OCI-LY1 (cell line): ENCODE measurements at regions not wholly inside any gene's neighbourhood (a gene's known extent, or its start where the extent isn't known, plus 50 kb on each side); places are given as distances from the start of the nearest gene placed in this dataset.

Source experiments
- H2AFZ ChIP-seq: fragments of 200-600 bp; sonication (generic), shearing (Covaris generic); 2 replicates; pipeline ENCODE4 v1.6.0; 2014; ENCODE audit warnings: antibody characterized with exemption, mild to moderate bottlenecking, low read length
- H3F3A ChIP-seq: fragments of 200-600 bp; sonication (generic), shearing (Covaris generic); 2 replicates; pipeline ENCODE4 v1.6.0; 2014; ENCODE audit warnings: mild to moderate bottlenecking, antibody characterized with exemption, low read length, moderate library complexity; ENCODE audit not compliant: insufficient read depth
- H3K27ac ChIP-seq: fragments of 200-600 bp; sonication (generic); 2 replicates; pipeline ENCODE4 v1.5.1; 2014; ENCODE audit warnings: low read length, mixed run types, mild to moderate bottlenecking, low read depth; ENCODE audit not compliant: poor library complexity, severe bottlenecking
- H3K27me3 ChIP-seq: fragments of 200-600 bp; sonication (generic); 2 replicates; pipeline ENCODE4 v1.6.0; 2014; ENCODE audit warnings: antibody characterized with exemption, mild to moderate bottlenecking, low read length, moderate library complexity; ENCODE audit not compliant: insufficient read depth
- H3K36me3 ChIP-seq: fragments of 200-600 bp; sonication (generic); 2 replicates; pipeline ENCODE4 v1.6.1; 2014; ENCODE audit warnings: mild to moderate bottlenecking, antibody characterized with exemption, low read length, moderate library complexity, mixed read lengths; ENCODE audit not compliant: insufficient read depth
- H3K4me1 ChIP-seq: fragments of 200-600 bp; sonication (generic); 2 replicates; pipeline ENCODE4 v1.5.1; 2014; ENCODE audit warnings: mild to moderate bottlenecking, low read length, moderate library complexity; ENCODE audit not compliant: insufficient read depth, severe bottlenecking
- H3K4me2 ChIP-seq: fragments of 200-600 bp; sonication (generic), shearing (Covaris generic); 2 replicates; pipeline ENCODE4 v1.6.1; 2014; ENCODE audit warnings: low read length
- H3K4me3 ChIP-seq: fragments of 200-600 bp; sonication (generic); 2 replicates; pipeline ENCODE4 v1.5.1; 2014; ENCODE audit warnings: low read length, low read depth, mild to moderate bottlenecking, mixed read lengths; ENCODE audit not compliant: poor library complexity, severe bottlenecking
- H3K79me2 ChIP-seq: fragments of 200-600 bp; shearing (Covaris generic); 2 replicates; pipeline ENCODE4 v1.6.1; 2016; ENCODE audit warnings: mixed run types, low read length, mixed read lengths; ENCODE audit not compliant: insufficient read depth
- H3K9ac ChIP-seq: fragments of 200-600 bp; sonication (generic), shearing (Covaris generic); 2 replicates; pipeline ENCODE4 v1.6.1; 2014; ENCODE audit warnings: mild to moderate bottlenecking, low read length, mixed read lengths
- H3K9me2 ChIP-seq: fragments of 200-600 bp; sonication (generic), shearing (Covaris generic); 2 replicates; pipeline ENCODE4 v1.6.1; 2014; ENCODE audit warnings: low read depth, mild to moderate bottlenecking, low read length, mixed read lengths
- H3K9me3 ChIP-seq: fragments of 200-600 bp; shearing (Covaris generic); 2 replicates; pipeline ENCODE4 v1.6.1; 2014; ENCODE audit warnings: low read length, mixed read lengths
- H4K20me1 ChIP-seq: fragments of 200-600 bp; sonication (generic), shearing (Covaris generic); 2 replicates; pipeline ENCODE4 v1.6.0; 2016; ENCODE audit warnings: mild to moderate bottlenecking, low read length; ENCODE audit not compliant: insufficient read depth
- EZH2 ChIP-seq: fragments of 200-600 bp; sonication (generic), shearing (Covaris generic); IDR thresholded peaks from 2 replicates; pipeline ENCODE4 v1.8.0; 2017; ENCODE audit warnings: borderline replicate concordance, mixed run types, mild to moderate bottlenecking, antibody characterized with exemption, low read length, moderate library complexity, mixed read lengths
- TF ChIP-seq, protein P1 (sequence below): fragments of 200-600 bp; sonication (generic), shearing (Covaris generic); IDR thresholded peaks from 2 replicates; pipeline ENCODE4 v1.5.1; 2017; ENCODE audit warnings: mild to moderate bottlenecking, antibody characterized with exemption, low read length, moderate library complexity, mixed read lengths

DNA sequence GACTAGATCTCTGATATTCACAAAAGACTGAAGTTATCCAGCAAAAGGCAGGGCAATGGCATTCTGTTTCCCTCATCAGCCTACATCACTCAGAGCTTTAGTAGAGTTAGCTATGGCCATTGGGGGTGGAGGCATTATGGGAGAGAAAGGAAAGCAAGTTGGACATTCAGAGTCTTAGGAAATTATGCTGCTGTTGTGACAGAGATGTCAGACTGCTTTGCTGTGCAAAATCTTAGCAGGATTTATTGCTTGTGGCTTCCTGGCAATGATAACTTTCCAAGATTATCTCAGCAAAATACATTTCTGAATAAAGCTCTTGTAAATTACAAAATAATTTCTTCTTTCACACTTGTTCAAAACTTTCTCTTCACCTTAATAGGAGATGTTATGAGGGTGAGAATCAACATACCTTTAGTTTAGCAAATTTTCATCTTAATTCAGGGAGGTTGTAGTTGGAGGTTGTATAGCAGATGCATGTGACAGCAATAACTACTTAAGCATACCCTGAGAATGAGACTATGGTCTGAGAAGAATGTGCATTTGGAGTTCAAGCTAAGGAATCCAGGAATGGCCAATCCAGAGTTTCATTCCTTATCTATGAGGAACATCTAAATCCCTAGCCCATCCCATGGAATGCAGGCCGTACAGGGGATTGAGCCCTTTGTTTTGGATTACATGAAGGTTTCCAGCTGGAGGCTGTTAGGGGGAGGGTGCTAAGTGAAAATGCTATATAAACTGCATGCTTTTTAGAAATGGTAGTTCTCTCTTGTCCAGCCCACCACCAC, 179.8 kb downstream of the HAO1 start:
- no peaks in the 10 kb centered on the region for H4K20me1 ChIP-seq
- peaks cover 18% of the 10 kb centered on the region for H3K4me1 ChIP-seq
- H3K79me2 ChIP-seq, result no peaks in the 10 kb centered on the region
- no peaks in the 10 kb centered on the region for H3F3A ChIP-seq
- no peaks in the 10 kb centered on the region for H3K27me3 ChIP-seq
- H3K9me3 ChIP-seq, result peaks cover 6% of the 10 kb centered on the region; the same call in 1 of the 2 replicates
- TF ChIP-seq EZH2, result no peak
- TF ChIP-seq, protein P1, sequence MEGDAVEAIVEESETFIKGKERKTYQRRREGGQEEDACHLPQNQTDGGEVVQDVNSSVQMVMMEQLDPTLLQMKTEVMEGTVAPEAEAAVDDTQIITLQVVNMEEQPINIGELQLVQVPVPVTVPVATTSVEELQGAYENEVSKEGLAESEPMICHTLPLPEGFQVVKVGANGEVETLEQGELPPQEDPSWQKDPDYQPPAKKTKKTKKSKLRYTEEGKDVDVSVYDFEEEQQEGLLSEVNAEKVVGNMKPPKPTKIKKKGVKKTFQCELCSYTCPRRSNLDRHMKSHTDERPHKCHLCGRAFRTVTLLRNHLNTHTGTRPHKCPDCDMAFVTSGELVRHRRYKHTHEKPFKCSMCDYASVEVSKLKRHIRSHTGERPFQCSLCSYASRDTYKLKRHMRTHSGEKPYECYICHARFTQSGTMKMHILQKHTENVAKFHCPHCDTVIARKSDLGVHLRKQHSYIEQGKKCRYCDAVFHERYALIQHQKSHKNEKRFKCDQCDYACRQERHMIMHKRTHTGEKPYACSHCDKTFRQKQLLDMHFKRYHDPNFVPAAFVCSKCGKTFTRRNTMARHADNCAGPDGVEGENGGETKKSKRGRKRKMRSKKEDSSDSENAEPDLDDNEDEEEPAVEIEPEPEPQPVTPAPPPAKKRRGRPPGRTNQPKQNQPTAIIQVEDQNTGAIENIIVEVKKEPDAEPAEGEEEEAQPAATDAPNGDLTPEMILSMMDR, result no peak
- no peak overlapping the region for H3K4me2 ChIP-seq
- H3K9me2 ChIP-seq, result no peaks in the 10 kb centered on the region
- H2AFZ ChIP-seq, result no peak overlapping the region
- no peak overlapping the region for H3K27ac ChIP-seq
- no peaks in the 10 kb centered on the region for H3K36me3 ChIP-seq
- H3K4me3 ChIP-seq, result no peak overlapping the region
- H3K9ac ChIP-seq, result no peak overlapping the region

DNA sequence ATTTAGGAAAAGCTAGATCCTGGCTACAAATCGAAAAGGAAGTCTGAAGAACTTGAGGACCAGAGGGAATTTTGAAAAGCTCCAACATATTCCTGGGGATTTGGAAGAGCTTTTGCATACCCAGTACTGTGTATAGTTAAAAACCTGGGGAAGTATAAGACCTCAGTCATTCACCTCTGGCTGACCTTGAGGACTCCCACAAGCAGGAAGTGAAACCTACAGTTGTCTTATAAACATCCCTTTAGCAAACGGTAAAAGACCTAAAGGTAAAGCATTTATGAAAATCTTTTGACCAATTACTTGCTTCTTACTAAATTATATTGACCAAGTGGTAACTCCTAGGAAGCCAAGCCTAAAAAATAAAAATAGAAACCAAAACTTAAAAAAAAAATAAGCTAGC, 175.0 kb downstream of the HAO1 start:
- H3K4me3 ChIP-seq, result no peak overlapping the region
- H3K4me1 ChIP-seq, result peaks cover 27% of the 10 kb centered on the region
- H3K27ac ChIP-seq, result peak overlapping the region; percentile 75
- no peak overlapping the region for H3K9ac ChIP-seq
- H2AFZ ChIP-seq, result peak overlapping the region; percentile 92
- no peaks in the 10 kb centered on the region for H3F3A ChIP-seq
- no peaks in the 10 kb centered on the region for H3K36me3 ChIP-seq
- no peaks in the 10 kb centered on the region for H3K27me3 ChIP-seq
- no peaks in the 10 kb centered on the region for H4K20me1 ChIP-seq
- H3K9me3 ChIP-seq, result peaks cover 10% of the 10 kb centered on the region
- TF ChIP-seq, protein P1, result no peak
- TF ChIP-seq EZH2, result no peak
- no peak overlapping the region for H3K4me2 ChIP-seq
- H3K79me2 ChIP-seq, result no peaks in the 10 kb centered on the region
- H3K9me2 ChIP-seq, result no peaks in the 10 kb centered on the region

DNA sequence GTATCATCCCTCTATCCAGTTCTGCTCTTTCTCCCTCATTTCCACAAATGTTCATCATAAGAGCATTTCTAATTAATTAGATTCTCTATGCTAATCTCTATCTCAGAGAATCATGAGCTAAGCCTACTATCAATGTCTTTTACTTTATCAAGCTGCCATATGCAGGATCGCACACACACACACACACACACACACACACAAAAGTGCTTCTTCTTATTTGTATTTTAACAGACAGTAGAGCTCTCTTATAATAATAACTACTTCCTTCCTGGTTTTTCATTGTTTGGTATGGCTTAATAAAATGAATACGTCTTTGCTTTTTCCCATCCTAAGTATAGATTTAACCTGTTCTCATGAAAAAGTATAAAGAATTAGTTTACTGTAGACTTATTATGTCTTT, 170.2 kb downstream of the HAO1 start:
- no peak overlapping the region for H2AFZ ChIP-seq
- no peaks in the 10 kb centered on the region for H3K36me3 ChIP-seq
- H3K27ac ChIP-seq, result peak overlapping the region; percentile 82
- H3F3A ChIP-seq, result no peaks in the 10 kb centered on the region
- no peaks in the 10 kb centered on the region for H3K27me3 ChIP-seq
- H3K4me3 ChIP-seq, result no peak overlapping the region
- H3K79me2 ChIP-seq, result no peaks in the 10 kb centered on the region
- H3K9me2 ChIP-seq, result no peaks in the 10 kb centered on the region
- peaks cover 9% of the 10 kb centered on the region; the same call in 1 of the 2 replicates for H3K9me3 ChIP-seq
- no peaks in the 10 kb centered on the region for H4K20me1 ChIP-seq
- H3K9ac ChIP-seq, result no peak overlapping the region
- peaks cover 38% of the 10 kb centered on the region for H3K4me1 ChIP-seq
- H3K4me2 ChIP-seq, result peak overlapping the region; percentile 42; the same call in 1 of the 2 replicates
- no peak for TF ChIP-seq EZH2
- TF ChIP-seq, protein P1, result no peak
